HL-60 (cell line): ENCODE measurements at regions not wholly inside any gene's neighbourhood (a gene's known extent, or its start where the extent isn't known, plus 50 kb on each side); places are given as distances from the start of the nearest gene placed in this dataset.
"Not testable (repeated sequence)": the region's sequence is repeated elsewhere in the genome, so short reads cannot be mapped to it uniquely, and the experiment has no call there.

Experiments used
- DNase-seq, 2 experiments: peaks; one replicate each; pipeline ENCODE4 v3.0.0-alpha.2; 2010 to 2020; ENCODE audit warnings: low read depth in 1 of 2, low spot score in 1 of 2
- H3K27ac ChIP-seq: fragments of 250-450 bp; sonication (Bioruptor Pico); replicated peaks from 2 replicates; pipeline ENCODE4 v1.5.1; 2020; ENCODE audit warnings: mild to moderate bottlenecking, moderate library complexity
- H3K27me3 ChIP-seq: fragments of 250-450 bp; sonication (Bioruptor Pico); 2 replicates; pipeline ENCODE4 v1.5.1; 2021; ENCODE audit warnings: mild to moderate bottlenecking, moderate library complexity; ENCODE audit not compliant: insufficient read depth, poor library complexity, severe bottlenecking
- H3K4me3 ChIP-seq: replicated peaks from 2 replicates; pipeline ENCODE4 v1.5.1; 2011; ENCODE audit warnings: mild to moderate bottlenecking, control low read depth, low read length; ENCODE audit not compliant: insufficient read depth
- GABPA ChIP-seq: IDR thresholded peaks from 2 replicates; pipeline ENCODE4 v1.6.1; 2012; ENCODE audit warnings: low read depth
- POLR2AphosphoS5 ChIP-seq: IDR thresholded peaks from 2 replicates; pipeline ENCODE4 v1.6.1; 2012; ENCODE audit warnings: low read depth
- SPI1 ChIP-seq: IDR thresholded peaks from 2 replicates; pipeline ENCODE4 v1.6.1; 2012; ENCODE audit warnings: low read depth, mild to moderate bottlenecking, borderline replicate concordance
- TF ChIP-seq, protein P1 (sequence below): IDR thresholded peaks from 2 replicates; pipeline ENCODE4 v1.6.1; 2012; ENCODE audit warnings: low read depth; ENCODE audit not compliant: insufficient replicate concordance
- TF ChIP-seq, protein P2 (sequence below): IDR thresholded peaks from one replicate; pipeline ENCODE4 v1.5.1; 2011; ENCODE audit warnings: low read length, control low read depth, inconsistent platforms; ENCODE audit not compliant: insufficient read depth

DNA sequence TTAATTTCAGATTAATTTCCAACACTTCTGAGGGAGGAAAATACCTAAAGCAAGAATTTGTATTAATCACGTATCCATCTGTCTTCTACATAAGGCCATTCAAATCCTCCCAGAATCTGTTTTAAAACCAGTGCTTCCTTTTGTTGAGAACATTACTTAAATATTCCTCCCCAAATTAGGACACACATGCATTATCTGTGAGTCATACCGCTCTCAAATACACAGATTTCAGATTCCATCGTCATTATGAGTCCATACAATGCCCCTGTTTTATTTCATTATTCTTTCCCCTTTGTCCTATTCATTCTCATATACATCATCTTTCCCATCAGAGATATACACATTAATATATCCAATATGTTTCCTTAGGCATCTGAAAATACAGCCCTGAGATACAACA is 57.3 kb upstream of the PRSS12 start:
- Histone ChIP-seq H3K27me3 (no peaks in the 10 kb centered on the region), H3K27ac (no peak overlapping the region), H3K4me3 (no peak overlapping the region)
- TF ChIP-seq POLR2AphosphoS5 (no peak), GABPA (no peak), SPI1 (no peak)
- TF ChIP-seq, protein P1, sequence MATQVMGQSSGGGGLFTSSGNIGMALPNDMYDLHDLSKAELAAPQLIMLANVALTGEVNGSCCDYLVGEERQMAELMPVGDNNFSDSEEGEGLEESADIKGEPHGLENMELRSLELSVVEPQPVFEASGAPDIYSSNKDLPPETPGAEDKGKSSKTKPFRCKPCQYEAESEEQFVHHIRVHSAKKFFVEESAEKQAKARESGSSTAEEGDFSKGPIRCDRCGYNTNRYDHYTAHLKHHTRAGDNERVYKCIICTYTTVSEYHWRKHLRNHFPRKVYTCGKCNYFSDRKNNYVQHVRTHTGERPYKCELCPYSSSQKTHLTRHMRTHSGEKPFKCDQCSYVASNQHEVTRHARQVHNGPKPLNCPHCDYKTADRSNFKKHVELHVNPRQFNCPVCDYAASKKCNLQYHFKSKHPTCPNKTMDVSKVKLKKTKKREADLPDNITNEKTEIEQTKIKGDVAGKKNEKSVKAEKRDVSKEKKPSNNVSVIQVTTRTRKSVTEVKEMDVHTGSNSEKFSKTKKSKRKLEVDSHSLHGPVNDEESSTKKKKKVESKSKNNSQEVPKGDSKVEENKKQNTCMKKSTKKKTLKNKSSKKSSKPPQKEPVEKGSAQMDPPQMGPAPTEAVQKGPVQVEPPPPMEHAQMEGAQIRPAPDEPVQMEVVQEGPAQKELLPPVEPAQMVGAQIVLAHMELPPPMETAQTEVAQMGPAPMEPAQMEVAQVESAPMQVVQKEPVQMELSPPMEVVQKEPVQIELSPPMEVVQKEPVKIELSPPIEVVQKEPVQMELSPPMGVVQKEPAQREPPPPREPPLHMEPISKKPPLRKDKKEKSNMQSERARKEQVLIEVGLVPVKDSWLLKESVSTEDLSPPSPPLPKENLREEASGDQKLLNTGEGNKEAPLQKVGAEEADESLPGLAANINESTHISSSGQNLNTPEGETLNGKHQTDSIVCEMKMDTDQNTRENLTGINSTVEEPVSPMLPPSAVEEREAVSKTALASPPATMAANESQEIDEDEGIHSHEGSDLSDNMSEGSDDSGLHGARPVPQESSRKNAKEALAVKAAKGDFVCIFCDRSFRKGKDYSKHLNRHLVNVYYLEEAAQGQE = no peak
- TF ChIP-seq, protein P2, sequence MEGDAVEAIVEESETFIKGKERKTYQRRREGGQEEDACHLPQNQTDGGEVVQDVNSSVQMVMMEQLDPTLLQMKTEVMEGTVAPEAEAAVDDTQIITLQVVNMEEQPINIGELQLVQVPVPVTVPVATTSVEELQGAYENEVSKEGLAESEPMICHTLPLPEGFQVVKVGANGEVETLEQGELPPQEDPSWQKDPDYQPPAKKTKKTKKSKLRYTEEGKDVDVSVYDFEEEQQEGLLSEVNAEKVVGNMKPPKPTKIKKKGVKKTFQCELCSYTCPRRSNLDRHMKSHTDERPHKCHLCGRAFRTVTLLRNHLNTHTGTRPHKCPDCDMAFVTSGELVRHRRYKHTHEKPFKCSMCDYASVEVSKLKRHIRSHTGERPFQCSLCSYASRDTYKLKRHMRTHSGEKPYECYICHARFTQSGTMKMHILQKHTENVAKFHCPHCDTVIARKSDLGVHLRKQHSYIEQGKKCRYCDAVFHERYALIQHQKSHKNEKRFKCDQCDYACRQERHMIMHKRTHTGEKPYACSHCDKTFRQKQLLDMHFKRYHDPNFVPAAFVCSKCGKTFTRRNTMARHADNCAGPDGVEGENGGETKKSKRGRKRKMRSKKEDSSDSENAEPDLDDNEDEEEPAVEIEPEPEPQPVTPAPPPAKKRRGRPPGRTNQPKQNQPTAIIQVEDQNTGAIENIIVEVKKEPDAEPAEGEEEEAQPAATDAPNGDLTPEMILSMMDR = no peak
- no peak for DNase-seq

DNA sequence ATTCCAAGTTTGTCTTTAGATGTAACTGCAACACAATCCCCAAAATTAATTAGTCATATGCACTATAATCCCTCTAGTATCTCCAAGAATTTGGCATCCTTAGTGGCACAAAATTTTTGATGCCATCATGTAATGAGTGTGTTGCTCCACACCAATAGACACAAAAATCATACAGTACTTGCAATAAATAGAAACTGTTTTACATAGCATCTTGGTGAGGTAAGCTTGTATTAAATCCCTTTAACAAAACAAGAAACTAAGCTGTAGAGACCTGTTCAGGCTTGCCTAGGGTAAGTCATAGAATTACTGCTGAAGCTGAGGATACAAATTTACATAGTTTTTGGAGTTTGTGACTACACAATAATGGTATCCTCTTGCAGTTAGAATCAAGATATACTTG is 64.5 kb upstream of the PRSS12 start:
- Histone ChIP-seq H3K27me3 (no peaks in the 10 kb centered on the region), H3K4me3 (no peak overlapping the region), H3K27ac (no peak overlapping the region)
- DNase-seq = no peak
- TF ChIP-seq, protein P1 = no peak

DNA sequence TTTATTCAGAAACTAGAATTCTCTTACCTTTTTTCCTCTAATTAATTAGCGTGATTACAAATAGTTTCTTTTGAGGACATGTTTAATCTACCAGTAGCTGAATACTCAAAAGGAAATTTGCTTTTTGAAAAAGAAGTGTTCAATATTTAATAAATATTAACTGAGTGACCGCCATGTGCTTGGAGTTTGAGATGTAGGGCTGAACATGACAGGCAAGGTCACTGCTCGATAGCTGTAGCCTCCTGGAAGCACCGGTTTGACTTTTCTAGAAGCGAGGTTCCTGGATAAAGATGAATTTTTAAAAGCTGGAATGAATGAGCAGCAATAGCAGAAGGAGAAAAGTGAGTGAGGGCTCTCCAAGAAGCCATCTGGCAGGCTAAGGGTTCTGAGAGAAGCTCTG is 65.0 kb upstream of the PRSS12 start:
- not testable (repeated sequence) for H3K4me3 ChIP-seq

DNA sequence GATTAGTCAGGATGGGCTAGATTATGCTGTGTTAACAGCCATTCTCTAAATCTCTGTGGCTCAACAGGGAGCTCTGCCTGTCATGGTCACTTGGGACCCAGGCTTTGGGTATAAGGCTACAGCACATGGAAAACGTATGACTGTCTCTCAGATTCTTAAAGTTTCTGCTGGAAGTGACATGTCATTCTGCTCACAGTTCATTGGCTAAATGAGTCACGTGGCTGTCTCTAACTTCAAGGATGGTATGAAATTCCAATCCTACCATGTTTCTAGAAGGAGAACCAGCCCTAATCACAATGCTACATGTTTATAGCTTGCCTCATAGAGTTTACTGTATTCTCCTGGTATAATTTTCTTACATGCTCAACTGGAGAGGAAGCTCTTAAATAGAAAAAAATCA is 65.6 kb upstream of the PRSS12 start:
- not testable (repeated sequence) for H3K27me3 ChIP-seq, H3K4me3 ChIP-seq, DNase-seq, H3K27ac ChIP-seq

More for the DNA sequence above, 65.0 kb upstream of the PRSS12 start:
- H3K27me3 ChIP-seq, DNase-seq, H3K27ac ChIP-seq: not testable (repeated sequence)

DNA sequence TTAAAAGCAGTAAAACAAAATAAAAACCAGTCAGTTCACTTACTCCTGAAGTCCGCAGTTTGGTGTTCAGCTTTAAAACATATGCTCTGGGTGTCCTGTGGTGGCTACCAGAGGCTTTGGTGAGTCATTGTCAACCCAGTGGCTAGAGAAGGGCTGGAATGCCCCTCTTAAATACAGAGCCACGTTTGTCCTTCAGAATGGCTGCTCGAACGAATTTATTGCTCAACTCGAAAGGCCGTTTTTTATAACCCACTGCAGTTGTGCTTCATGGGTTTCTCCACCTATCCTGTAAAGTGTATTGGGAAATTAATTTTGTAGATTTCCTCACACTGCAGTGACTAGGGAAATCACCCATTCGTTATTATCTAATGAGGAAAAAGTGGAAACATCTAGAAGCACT is 66.8 kb upstream of the PRSS12 start:
- H3K27me3 ChIP-seq, H3K27ac ChIP-seq, H3K4me3 ChIP-seq: not testable (repeated sequence)
- peak in 1 of 2 experiments; percentile 39 for DNase-seq

DNA sequence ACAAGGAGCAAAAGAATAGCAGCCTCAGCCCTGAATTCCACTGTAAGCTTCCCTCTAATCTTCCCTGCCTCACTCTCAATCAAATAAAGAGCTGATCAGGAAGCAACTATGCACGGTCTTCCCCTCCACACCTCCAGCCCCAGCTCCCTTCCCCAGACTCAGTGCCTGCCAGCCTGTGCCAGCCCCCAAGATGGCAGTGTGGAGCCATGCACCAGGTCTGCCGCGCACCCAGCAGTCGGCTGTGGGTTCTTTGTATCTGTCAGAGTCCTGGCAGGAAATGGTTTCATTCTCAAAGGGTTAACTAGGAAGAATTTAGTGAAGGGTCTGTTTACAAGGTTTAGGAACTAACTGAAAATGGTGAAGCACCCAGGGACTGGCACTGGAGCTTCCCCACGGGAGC is 71.3 kb upstream of the PRSS12 start:
- DNase-seq = peak; percentile 21 to 85
- H3K4me3 ChIP-seq, H3K27me3 ChIP-seq: not testable (repeated sequence)
- H3K27ac ChIP-seq = peak overlapping the region; percentile 65

DNA sequence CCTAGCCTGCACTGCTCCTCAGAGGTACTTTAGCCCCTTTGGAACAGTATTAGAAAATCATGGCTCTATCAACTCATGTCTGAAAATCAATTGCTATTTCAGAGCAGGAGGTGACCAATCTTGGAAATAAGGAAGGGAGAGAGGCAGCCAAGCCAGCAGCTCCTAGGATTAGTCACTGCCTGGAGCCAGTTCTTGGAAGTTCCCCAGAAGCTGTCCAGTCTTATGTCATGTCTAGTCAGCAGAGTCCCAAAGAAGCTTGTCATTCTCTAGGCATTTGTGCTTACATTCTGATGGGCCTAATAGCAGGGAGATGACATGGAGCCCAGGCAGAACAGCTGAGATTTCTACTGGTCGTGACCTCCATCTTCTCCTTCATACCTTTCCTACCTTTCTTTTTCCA is 76.1 kb upstream of the PRSS12 start:
- H3K27ac ChIP-seq, H3K27me3 ChIP-seq, DNase-seq, H3K4me3 ChIP-seq: not testable (repeated sequence)

DNA sequence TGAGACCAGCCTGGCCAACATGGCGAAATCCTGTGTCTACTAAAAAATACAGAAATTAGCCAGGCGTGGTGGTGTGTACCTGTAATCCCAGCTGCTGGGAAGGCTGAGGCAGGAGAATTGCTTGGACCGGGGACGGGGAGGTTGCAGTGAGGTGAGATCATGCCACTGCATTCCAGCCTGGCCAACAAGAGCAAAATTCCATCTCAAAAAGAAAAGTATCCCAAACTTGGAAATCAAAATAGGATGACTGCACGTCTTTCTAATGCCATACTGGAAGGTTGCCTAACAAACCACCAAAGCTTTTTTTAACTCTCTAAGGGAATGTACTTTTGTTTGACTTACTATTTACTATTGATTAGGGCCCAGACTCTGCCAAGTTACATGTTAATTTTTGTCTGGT is 79.6 kb upstream of the PRSS12 start:
- H3K4me3 ChIP-seq, H3K27me3 ChIP-seq, H3K27ac ChIP-seq, DNase-seq: not testable (repeated sequence)

DNA sequence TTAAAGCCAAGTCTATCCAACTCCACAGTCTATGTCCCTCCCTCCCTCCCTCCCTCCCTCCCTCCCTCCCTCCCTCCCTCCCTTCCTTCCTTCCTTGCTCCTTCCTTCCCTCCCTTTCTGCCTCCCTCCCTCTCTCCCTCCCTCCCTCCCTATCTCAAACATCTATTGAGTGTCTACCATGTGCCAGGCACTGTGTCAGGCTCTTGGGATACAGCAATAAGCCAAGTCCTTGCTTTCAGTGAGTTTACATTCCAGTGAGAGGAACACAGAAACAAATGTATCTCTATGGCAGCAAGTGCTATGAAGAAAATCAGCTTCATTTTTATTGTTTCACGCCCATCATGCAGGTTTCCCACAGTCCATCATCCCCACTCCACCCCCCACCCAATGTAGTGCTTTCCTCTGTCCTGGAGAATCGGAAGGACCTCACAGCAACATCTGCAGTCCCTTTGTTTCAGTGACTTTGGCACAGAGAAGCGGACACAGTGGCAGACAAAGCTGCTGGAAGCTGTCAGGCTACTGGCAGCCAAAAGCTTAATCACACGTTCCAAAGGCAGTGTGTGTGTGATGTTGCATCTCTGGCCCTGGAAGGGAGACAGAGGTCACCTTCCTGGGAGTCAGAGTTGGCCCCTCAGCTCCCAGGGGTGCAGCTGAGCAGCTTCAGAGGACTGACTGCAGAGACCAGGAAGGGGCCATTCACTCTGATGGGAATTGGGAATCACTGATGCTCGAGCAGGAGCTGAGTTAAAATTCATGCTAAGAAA is 81.0 kb upstream of the PRSS12 start:
- not testable (repeated sequence) for H3K27me3 ChIP-seq, H3K27ac ChIP-seq, H3K4me3 ChIP-seq, DNase-seq

DNA sequence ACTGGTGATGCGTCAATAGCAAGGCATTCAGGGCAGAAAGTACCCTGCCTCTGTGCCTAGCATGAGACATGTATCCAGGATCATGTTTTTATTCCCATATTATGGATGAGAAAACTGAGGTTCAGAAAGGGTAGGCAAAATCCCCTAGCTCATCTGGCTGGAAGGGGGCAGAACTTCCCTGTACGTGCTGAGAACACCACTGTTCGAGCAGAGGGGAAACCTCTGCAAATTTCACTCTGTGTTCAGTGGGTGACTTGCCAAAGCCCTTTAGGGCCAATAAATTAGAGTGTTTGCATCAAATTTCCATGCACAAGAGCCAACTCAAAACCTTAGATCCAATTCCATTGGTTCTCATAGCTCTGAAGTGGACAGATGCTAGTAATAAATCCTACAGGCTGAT is 82.6 kb upstream of the PRSS12 start:
- not testable (repeated sequence) for H3K27me3 ChIP-seq, H3K4me3 ChIP-seq, H3K27ac ChIP-seq, DNase-seq
